Activated naive CD4-positive, alpha-beta T cell treated with anti-CD3 and anti-CD28 coated beads for 36 hours (primary cell): ENCODE measurements at regions not wholly inside any gene's neighbourhood (a gene's known extent, or its start where the extent isn't known, plus 50 kb on each side); places are given as distances from the start of the nearest gene placed in this dataset.

Experiments
- CTCF ChIA-PET: fragments of 350-600 bp; sonication (Branson Sonifier 250); formaldehyde crosslinking; loops from one replicate; lab custom pipeline; 2021; ENCODE audit warnings: antibody characterized with exemption; lab: Charles Lee
- DNase-seq: peaks from one replicate; pipeline ENCODE4 v3.0.0-alpha.2; 2020
- H3K27ac Mint-ChIP-seq: one replicate; pipeline ENCODE4 v1.8.0; 2021; ENCODE audit warnings: mild to moderate bottlenecking, mixed read lengths
- H3K27me3 Mint-ChIP-seq: one replicate; pipeline ENCODE4 v1.8.0; 2021; ENCODE audit warnings: low read depth, mixed read lengths
- H3K36me3 Mint-ChIP-seq: one replicate; pipeline ENCODE4 v1.8.0; 2021; ENCODE audit warnings: low read depth, mixed read lengths
- H3K4me1 Mint-ChIP-seq: one replicate; pipeline ENCODE4 v1.8.0; 2021; ENCODE audit warnings: low read depth, mixed read lengths
- H3K4me3 Mint-ChIP-seq: one replicate; pipeline ENCODE4 v1.8.0; 2021; ENCODE audit warnings: mild to moderate bottlenecking, moderate library complexity, mixed read lengths
- H3K9me3 Mint-ChIP-seq: one replicate; pipeline ENCODE4 v1.8.0; 2021; ENCODE audit warnings: mixed read lengths
- intact Hi-C: fragments of 100-400 bp; cut with micrococcal nuclease; formaldehyde crosslinking; loops from one replicate; pipeline ENCODE4 v1.15.1; 2023

- intact Hi-C loops = no loop called here
- CTCF ChIA-PET = no interaction called here
- no peak for DNase-seq
- H3K4me1 Mint-ChIP-seq = peaks cover 24% of the 10 kb centered on the region
- H3K4me3 Mint-ChIP-seq = no peak overlapping the region
- H3K9me3 Mint-ChIP-seq = no peaks in the 10 kb centered on the region
- H3K27ac Mint-ChIP-seq = no peak overlapping the region
- H3K36me3 Mint-ChIP-seq = no peaks in the 10 kb centered on the region
- no peaks in the 10 kb centered on the region for H3K27me3 Mint-ChIP-seq
Measured at GRCh38 chr6:14641423-14642135, 524.0 kb downstream of the CD83 start.

GRCh38 chr6:14642136-14642505, 524.5 kb downstream of the CD83 start:
- no peaks in the 10 kb centered on the region for H3K9me3 Mint-ChIP-seq
- no peaks in the 10 kb centered on the region for H3K27me3 Mint-ChIP-seq
- intact Hi-C loops = no loop called here
- peaks cover 22% of the 10 kb centered on the region for H3K4me1 Mint-ChIP-seq
- H3K4me3 Mint-ChIP-seq = no peak overlapping the region
- CTCF ChIA-PET = no interaction called here
- no peak overlapping the region for H3K27ac Mint-ChIP-seq
- no peaks in the 10 kb centered on the region for H3K36me3 Mint-ChIP-seq
- DNase-seq = no peak

GRCh38 chr6:14642842-14643241, 525.3 kb downstream of the CD83 start:
- CTCF ChIA-PET = no interaction called here
- no peaks in the 10 kb centered on the region for H3K9me3 Mint-ChIP-seq
- H3K4me1 Mint-ChIP-seq = peaks cover 19% of the 10 kb centered on the region
- intact Hi-C loops = no loop called here
- no peaks in the 10 kb centered on the region for H3K27me3 Mint-ChIP-seq
- H3K27ac Mint-ChIP-seq = no peak overlapping the region
- no peak overlapping the region for H3K4me3 Mint-ChIP-seq
- DNase-seq = no peak
- no peaks in the 10 kb centered on the region for H3K36me3 Mint-ChIP-seq

GRCh38 chr6:14644381-14644780, 526.8 kb downstream of the CD83 start:
- intact Hi-C loops = no loop called here
- DNase-seq = no peak
- H3K4me3 Mint-ChIP-seq = no peak overlapping the region
- H3K27ac Mint-ChIP-seq = no peak overlapping the region
- H3K36me3 Mint-ChIP-seq = no peaks in the 10 kb centered on the region
- CTCF ChIA-PET = interaction anchor here (1.1 kb wide), 1 partner anchor 13 kb away, joined by 3 read pairs; no protein-coding TSS in a partner anchor
- H3K4me1 Mint-ChIP-seq = peaks cover 7% of the 10 kb centered on the region
- no peaks in the 10 kb centered on the region for H3K9me3 Mint-ChIP-seq
- H3K27me3 Mint-ChIP-seq = no peaks in the 10 kb centered on the region

- no peaks in the 10 kb centered on the region for H3K36me3 Mint-ChIP-seq
- CTCF ChIA-PET = no interaction called here
- H3K9me3 Mint-ChIP-seq = no peaks in the 10 kb centered on the region
- H3K4me3 Mint-ChIP-seq = no peak overlapping the region
- intact Hi-C loops = no loop called here
- H3K4me1 Mint-ChIP-seq = peaks cover 3% of the 10 kb centered on the region
- H3K27ac Mint-ChIP-seq = no peak overlapping the region
- no peak for DNase-seq
- H3K27me3 Mint-ChIP-seq = no peaks in the 10 kb centered on the region
Measured at GRCh38 chr6:14645221-14645620, 527.6 kb downstream of the CD83 start.

GRCh38 chr6:14645841-14646240, 528.3 kb downstream of the CD83 start:
- Mint-ChIP-seq H3K36me3 (no peaks in the 10 kb centered on the region), H3K9me3 (no peaks in the 10 kb centered on the region), H3K27me3 (no peaks in the 10 kb centered on the region), H3K4me3 (no peak overlapping the region), H3K4me1 (no peaks in the 10 kb centered on the region), H3K27ac (no peak overlapping the region)
- intact Hi-C loops = no loop called here
- CTCF ChIA-PET = no interaction called here
- no peak for DNase-seq

GRCh38 chr6:14646371-14646770, 528.8 kb downstream of the CD83 start:
- Mint-ChIP-seq H3K4me3 (no peak overlapping the region), H3K36me3 (no peaks in the 10 kb centered on the region), H3K9me3 (no peaks in the 10 kb centered on the region), H3K27ac (no peak overlapping the region), H3K4me1 (no peaks in the 10 kb centered on the region), H3K27me3 (no peaks in the 10 kb centered on the region)
- CTCF ChIA-PET = no interaction called here
- intact Hi-C loops = no loop called here
- no peak for DNase-seq

GRCh38 chr6:14647357-14647756, 529.8 kb downstream of the CD83 start:
- Mint-ChIP-seq H3K36me3 (no peaks in the 10 kb centered on the region), H3K27me3 (no peaks in the 10 kb centered on the region), H3K9me3 (no peaks in the 10 kb centered on the region), H3K27ac (no peak overlapping the region), H3K4me1 (no peaks in the 10 kb centered on the region), H3K4me3 (no peak overlapping the region)
- DNase-seq = no peak
- intact Hi-C loops = no loop called here
- CTCF ChIA-PET = no interaction called here

- Mint-ChIP-seq H3K4me3 (no peak overlapping the region), H3K27me3 (no peaks in the 10 kb centered on the region), H3K9me3 (no peaks in the 10 kb centered on the region), H3K4me1 (peaks cover 21% of the 10 kb centered on the region), H3K36me3 (no peaks in the 10 kb centered on the region), H3K27ac (no peak overlapping the region)
- intact Hi-C loops = no loop called here
- CTCF ChIA-PET = no interaction called here
- no peak for DNase-seq
Measured at GRCh38 chr6:14652536-14652935, 535.0 kb downstream of the CD83 start.

GRCh38 chr6:14655201-14656061, 537.9 kb downstream of the CD83 start:
- Mint-ChIP-seq H3K4me1 (peaks cover 37% of the 10 kb centered on the region), H3K9me3 (no peaks in the 10 kb centered on the region), H3K27ac (peak overlapping the region; percentile 16), H3K36me3 (no peaks in the 10 kb centered on the region), H3K27me3 (no peaks in the 10 kb centered on the region), H3K4me3 (no peak overlapping the region)
- intact Hi-C loops = loop anchor here (2.0 kb wide), 1 partner anchor 19 kb away; no protein-coding TSS in a partner anchor
- no peak for DNase-seq
- CTCF ChIA-PET = interaction anchor here (0.6 to 1.4 kb wide), 2 partner anchors 16 to 970 kb away, joined by 3 to 4 read pairs; no protein-coding TSS in a partner anchor

GRCh38 chr6:14656078-14656521, 538.5 kb downstream of the CD83 start:
- Mint-ChIP-seq H3K36me3 (no peaks in the 10 kb centered on the region), H3K9me3 (no peaks in the 10 kb centered on the region), H3K27ac (peak overlapping the region; percentile 16), H3K4me3 (no peak overlapping the region), H3K27me3 (no peaks in the 10 kb centered on the region), H3K4me1 (peaks cover 37% of the 10 kb centered on the region)
- DNase-seq = no peak
- intact Hi-C loops = no loop called here
- CTCF ChIA-PET = interaction anchor here (0.6 to 1.4 kb wide), 3 partner anchors 16 to 1048 kb away, joined by 3 to 4 read pairs (median 4); no protein-coding TSS in a partner anchor

- intact Hi-C loops = no loop called here
- Mint-ChIP-seq H3K4me1 (peaks cover 37% of the 10 kb centered on the region), H3K36me3 (no peaks in the 10 kb centered on the region), H3K27ac (no peak overlapping the region), H3K4me3 (no peak overlapping the region), H3K9me3 (no peaks in the 10 kb centered on the region), H3K27me3 (no peaks in the 10 kb centered on the region)
- CTCF ChIA-PET = interaction anchor here (0.5 to 1.4 kb wide), 3 partner anchors 17 to 1048 kb away, joined by 3 to 4 read pairs (median 4); no protein-coding TSS in a partner anchor
- DNase-seq = no peak
Measured at GRCh38 chr6:14656649-14657048, 539.1 kb downstream of the CD83 start.
